CD4-positive, alpha-beta memory T cell (primary cell): ENCODE measurements at regions not wholly inside any gene's neighbourhood (a gene's known extent, or its start where the extent isn't known, plus 50 kb on each side); places are given as distances from the start of the nearest gene placed in this dataset.

ENCODE experiments used
- CTCF ChIA-PET: fragments of 350-600 bp; sonication (Branson Sonifier 250); formaldehyde crosslinking; loops from one replicate; lab custom pipeline; 2021; ENCODE audit warnings: inconsistent platforms; ENCODE audit not compliant: partially characterized antibody; lab: Charles Lee
- POLR2A ChIA-PET: fragments of 350-600 bp; sonication (Branson Sonifier 250); formaldehyde crosslinking; loops from one replicate; lab custom pipeline; 2021; ENCODE audit not compliant: partially characterized antibody; lab: Charles Lee
- DNase-seq, 5 donors: peaks; one replicate each; pipeline versions ENCODE4 v3.0.0 to v3.0.0-alpha.2; 2020 to 2022; ENCODE audit warnings: mixed read lengths in 1 of 5
- H3K27ac ChIP-seq: one replicate; pipeline ENCODE4 v1.7.0; 2013; ENCODE audit warnings: low read depth, low read length
- H3K27me3 ChIP-seq: 2 replicates; pipeline ENCODE4 v1.7.0; 2013; ENCODE audit warnings: mild to moderate bottlenecking, low read length, moderate library complexity; ENCODE audit not compliant: insufficient read depth
- H3K36me3 ChIP-seq: 2 replicates; pipeline ENCODE4 v1.7.0; 2013; ENCODE audit warnings: mild to moderate bottlenecking, low read length, moderate library complexity; ENCODE audit not compliant: insufficient read depth
- H3K4me1 ChIP-seq: 2 replicates; pipeline ENCODE4 v1.7.0; 2013; ENCODE audit warnings: mild to moderate bottlenecking, low read length, moderate library complexity; ENCODE audit not compliant: insufficient read depth
- H3K4me3 ChIP-seq, 2 donors: one replicate each; pipeline ENCODE4 v1.7.0; 2013; ENCODE audit warnings: low read length in 2 of 2, mild to moderate bottlenecking in 1 of 2
- H3K9me3 ChIP-seq, 2 donors: one replicate each; pipeline ENCODE4 v1.7.0; 2013; ENCODE audit warnings: low read length in 2 of 2, control low read depth in 1 of 2; ENCODE audit not compliant: control insufficient read depth in 1 of 2
- H3K27ac Mint-ChIP-seq, 7 donors: one replicate each; pipeline ENCODE4 v1.8.0; 2020 to 2021; ENCODE audit warnings: mixed read lengths in 7 of 7, mild to moderate bottlenecking in 6 of 7, inconsistent platforms in 3 of 7, moderate library complexity in 3 of 7
- H3K27me3 Mint-ChIP-seq, 2 donors: one replicate each; pipeline ENCODE4 v1.8.0; 2020 to 2021; ENCODE audit warnings: mixed read lengths in 2 of 2
- H3K36me3 Mint-ChIP-seq, 2 donors: one replicate each; pipeline ENCODE4 v1.8.0; 2020 to 2021; ENCODE audit warnings: mixed read lengths in 2 of 2, inconsistent platforms in 1 of 2, mild to moderate bottlenecking in 1 of 2
- H3K4me1 Mint-ChIP-seq, 4 donors: one replicate each; pipeline ENCODE4 v1.8.0; 2020 to 2021; ENCODE audit warnings: mixed read lengths in 4 of 4, mild to moderate bottlenecking in 1 of 4
- H3K4me3 Mint-ChIP-seq, 8 donors: one replicate each; pipeline ENCODE4 v1.8.0; 2020 to 2021; ENCODE audit warnings: mixed read lengths in 8 of 8, mild to moderate bottlenecking in 7 of 8, moderate library complexity in 6 of 8, inconsistent platforms in 3 of 8
- H3K9me3 Mint-ChIP-seq, 8 donors: one replicate each; pipeline ENCODE4 v1.8.0; 2020 to 2021; ENCODE audit warnings: mixed read lengths in 8 of 8, mild to moderate bottlenecking in 5 of 8, inconsistent platforms in 3 of 8, moderate library complexity in 1 of 8
- intact Hi-C: fragments of 100-400 bp; cut with micrococcal nuclease; formaldehyde crosslinking; loops from one replicate; pipeline ENCODE4 v1.15.1; 2023

GRCh38 chr9:109591691-109592090, 93.6 kb upstream of the PTPN3 start:
- Histone ChIP-seq H3K4me3 (no peak overlapping the region), H3K36me3 (no peaks in the 10 kb centered on the region), H3K9me3 (no peaks in the 10 kb centered on the region), H3K4me1 (no peaks in the 10 kb centered on the region), H3K27me3 (no peaks in the 10 kb centered on the region), H3K27ac (no peak overlapping the region)
- DNase-seq: no peak
- H3K27ac Mint-ChIP-seq: no peak overlapping the region
- no peaks in the 10 kb centered on the region for H3K4me1 Mint-ChIP-seq
- intact Hi-C loops: no loop called here
- POLR2A ChIA-PET: no interaction called here
- no peak overlapping the region for H3K4me3 Mint-ChIP-seq
- H3K9me3 Mint-ChIP-seq: peaks cover 0 to 5% (median 0%) of the 10 kb centered on the region in 8 donors
- H3K36me3 Mint-ChIP-seq: no peaks in the 10 kb centered on the region
- peaks cover 0 to 9% of the 10 kb centered on the region in 2 donors for H3K27me3 Mint-ChIP-seq
- CTCF ChIA-PET: no interaction called here

- Mint-ChIP-seq H3K36me3 (no peaks in the 10 kb centered on the region), H3K4me3 (no peak overlapping the region), H3K9me3 (peaks cover 0 to 9% (median 0%) of the 10 kb centered on the region in 8 donors), H3K27me3 (peaks cover 0 to 9% of the 10 kb centered on the region in 2 donors), H3K27ac (no peak overlapping the region), H3K4me1 (no peaks in the 10 kb centered on the region)
- Histone ChIP-seq H3K27me3 (no peaks in the 10 kb centered on the region), H3K4me1 (no peaks in the 10 kb centered on the region), H3K36me3 (no peaks in the 10 kb centered on the region), H3K9me3 (no peaks in the 10 kb centered on the region), H3K4me3 (no peak overlapping the region), H3K27ac (no peak overlapping the region)
- no peak for DNase-seq
- ChIA-PET POLR2A (no interaction called here), CTCF (no interaction called here)
- intact Hi-C loops: no loop called here
Observed at GRCh38 chr9:109593612-109594011, 95.5 kb upstream of the PTPN3 start.

- CTCF ChIA-PET: no interaction called here
- no peak overlapping the region for H3K4me3 Mint-ChIP-seq
Observed at GRCh38 chr9:109597496-109597895, 99.4 kb upstream of the PTPN3 start.

GRCh38 chr9:109599131-109599530, 101.0 kb upstream of the PTPN3 start:
- H3K9me3 Mint-ChIP-seq: peaks cover 0 to 4% (median 0%) of the 10 kb centered on the region in 8 donors
- CTCF ChIA-PET: no interaction called here

More at GRCh38 chr9:109597496-109597895, 99.4 kb upstream of the PTPN3 start:
- Mint-ChIP-seq H3K4me1 (no peaks in the 10 kb centered on the region), H3K27me3 (peaks cover 0 to 7% of the 10 kb centered on the region in 2 donors), H3K27ac (no peak overlapping the region), H3K9me3 (peaks cover 0 to 4% (median 0%) of the 10 kb centered on the region in 8 donors), H3K36me3 (no peaks in the 10 kb centered on the region)
- Histone ChIP-seq H3K4me3 (no peak overlapping the region), H3K27ac (no peak overlapping the region), H3K4me1 (no peaks in the 10 kb centered on the region), H3K36me3 (no peaks in the 10 kb centered on the region), H3K27me3 (no peaks in the 10 kb centered on the region), H3K9me3 (no peaks in the 10 kb centered on the region)
- POLR2A ChIA-PET: no interaction called here
- DNase-seq: no peak
- intact Hi-C loops: no loop called here

GRCh38 chr9:109599711-109600110, 101.6 kb upstream of the PTPN3 start:
- no peaks in the 10 kb centered on the region for H3K9me3 ChIP-seq
- H3K9me3 Mint-ChIP-seq: peaks cover 0 to 4% (median 0%) of the 10 kb centered on the region in 8 donors
- intact Hi-C loops: no loop called here
- ChIA-PET CTCF (no interaction called here), POLR2A (no interaction called here)
- no peak overlapping the region for H3K4me3 Mint-ChIP-seq
- no peaks in the 10 kb centered on the region for H3K36me3 ChIP-seq
- H3K4me3 ChIP-seq: no peak overlapping the region
- H3K4me1 Mint-ChIP-seq: no peaks in the 10 kb centered on the region
- no peak for DNase-seq
- H3K27me3 ChIP-seq: no peaks in the 10 kb centered on the region
- no peak overlapping the region for H3K27ac ChIP-seq
- no peak overlapping the region for H3K27ac Mint-ChIP-seq
- H3K27me3 Mint-ChIP-seq: no peaks in the 10 kb centered on the region
- no peaks in the 10 kb centered on the region for H3K36me3 Mint-ChIP-seq
- H3K4me1 ChIP-seq: no peaks in the 10 kb centered on the region

More at GRCh38 chr9:109599131-109599530, 101.0 kb upstream of the PTPN3 start:
- no peak overlapping the region for H3K4me3 ChIP-seq
- no peak overlapping the region for H3K27ac Mint-ChIP-seq
- POLR2A ChIA-PET: no interaction called here
- no peak overlapping the region for H3K4me3 Mint-ChIP-seq
- H3K9me3 ChIP-seq: no peaks in the 10 kb centered on the region
- H3K4me1 Mint-ChIP-seq: no peaks in the 10 kb centered on the region
- no peaks in the 10 kb centered on the region for H3K36me3 Mint-ChIP-seq
- intact Hi-C loops: no loop called here
- H3K27me3 Mint-ChIP-seq: no peaks in the 10 kb centered on the region
- no peak overlapping the region for H3K27ac ChIP-seq
- H3K36me3 ChIP-seq: no peaks in the 10 kb centered on the region
- H3K27me3 ChIP-seq: no peaks in the 10 kb centered on the region
- no peaks in the 10 kb centered on the region for H3K4me1 ChIP-seq
- no peak for DNase-seq

GRCh38 chr9:109600142-109600541, 102.0 kb upstream of the PTPN3 start:
- H3K9me3 ChIP-seq: no peaks in the 10 kb centered on the region
- Mint-ChIP-seq H3K36me3 (no peaks in the 10 kb centered on the region), H3K27me3 (no peaks in the 10 kb centered on the region), H3K4me1 (no peaks in the 10 kb centered on the region), H3K4me3 (no peak overlapping the region), H3K9me3 (peaks cover 0 to 4% (median 0%) of the 10 kb centered on the region in 8 donors), H3K27ac (no peak overlapping the region)
- H3K36me3 ChIP-seq: no peaks in the 10 kb centered on the region
- ChIA-PET CTCF (no interaction called here), POLR2A (no interaction called here)
- H3K4me3 ChIP-seq: no peak overlapping the region
- intact Hi-C loops: no loop called here
- no peak overlapping the region for H3K27ac ChIP-seq
- H3K4me1 ChIP-seq: no peaks in the 10 kb centered on the region
- H3K27me3 ChIP-seq: no peaks in the 10 kb centered on the region
- no peak for DNase-seq

GRCh38 chr9:109601181-109601580, 103.1 kb upstream of the PTPN3 start:
- no peaks in the 10 kb centered on the region for H3K9me3 ChIP-seq
- no peaks in the 10 kb centered on the region for H3K4me1 ChIP-seq
- H3K36me3 Mint-ChIP-seq: no peaks in the 10 kb centered on the region
- intact Hi-C loops: no loop called here
- no peaks in the 10 kb centered on the region for H3K36me3 ChIP-seq
- peaks cover 0 to 3% of the 10 kb centered on the region in 2 donors for H3K27me3 Mint-ChIP-seq
- H3K27me3 ChIP-seq: no peaks in the 10 kb centered on the region
- no peak overlapping the region for H3K27ac ChIP-seq
- POLR2A ChIA-PET: no interaction called here
- H3K4me3 ChIP-seq: no peak overlapping the region
- H3K27ac Mint-ChIP-seq: peak overlapping the region in 1 of 7 donors; percentile 16
- CTCF ChIA-PET: no interaction called here
- peaks cover 0 to 4% (median 0%) of the 10 kb centered on the region in 8 donors for H3K9me3 Mint-ChIP-seq
- DNase-seq: no peak
- no peak overlapping the region for H3K4me3 Mint-ChIP-seq
- H3K4me1 Mint-ChIP-seq: no peaks in the 10 kb centered on the region

- intact Hi-C loops: no loop called here
- Mint-ChIP-seq H3K9me3 (no peaks in the 10 kb centered on the region), H3K4me1 (no peaks in the 10 kb centered on the region), H3K4me3 (no peak overlapping the region), H3K27ac (no peak overlapping the region), H3K27me3 (peaks cover 0 to 3% of the 10 kb centered on the region in 2 donors), H3K36me3 (no peaks in the 10 kb centered on the region)
- Histone ChIP-seq H3K4me3 (no peak overlapping the region), H3K36me3 (no peaks in the 10 kb centered on the region), H3K9me3 (no peaks in the 10 kb centered on the region), H3K4me1 (no peaks in the 10 kb centered on the region), H3K27me3 (no peaks in the 10 kb centered on the region), H3K27ac (no peak overlapping the region)
- ChIA-PET POLR2A (no interaction called here), CTCF (no interaction called here)
- no peak for DNase-seq
Observed at GRCh38 chr9:109602987-109603386, 104.9 kb upstream of the PTPN3 start.
